ENCODE measurements at regions not wholly inside any gene's neighbourhood (a gene's known extent, or its start where the extent isn't known, plus 50 kb on each side); places are given as distances from the start of the nearest gene placed in this dataset.

DNA sequence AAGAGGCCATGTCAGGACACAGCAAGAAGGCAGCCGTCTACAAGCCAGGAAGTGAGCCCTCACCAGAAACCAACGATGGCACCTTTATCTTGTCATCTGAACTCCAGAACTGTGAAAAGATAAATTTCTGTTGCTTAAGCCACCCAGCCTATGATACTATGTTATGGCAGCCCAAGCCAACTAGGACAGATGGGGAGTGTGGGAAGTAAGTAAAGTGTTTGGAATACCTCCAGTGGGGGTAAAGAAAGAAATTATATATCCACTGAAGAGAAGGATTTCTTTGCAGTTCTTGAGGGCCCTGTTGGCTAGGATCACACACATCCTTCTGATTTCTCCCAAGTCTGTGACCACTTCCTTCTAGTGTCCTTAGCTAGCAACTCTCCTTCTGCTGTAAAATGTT is 384.4 kb downstream of the TNS3 start:
- no peaks in the 10 kb centered on the region for H3K36me3 ChIP-seq (replicated peaks in 1 of 2; ENCODE audit: insufficient read depth in 1 of 2, low read depth in 2 of 2)
- ATAC-seq (no peak), DNase-seq (no peak)
- H3K9me3 ChIP-seq = no peaks in the 10 kb centered on the region
- no peak overlapping the region for H3K4me3 ChIP-seq
- no peaks in the 10 kb centered on the region for H3K27me3 ChIP-seq
- TF ChIP-seq, protein P1, sequence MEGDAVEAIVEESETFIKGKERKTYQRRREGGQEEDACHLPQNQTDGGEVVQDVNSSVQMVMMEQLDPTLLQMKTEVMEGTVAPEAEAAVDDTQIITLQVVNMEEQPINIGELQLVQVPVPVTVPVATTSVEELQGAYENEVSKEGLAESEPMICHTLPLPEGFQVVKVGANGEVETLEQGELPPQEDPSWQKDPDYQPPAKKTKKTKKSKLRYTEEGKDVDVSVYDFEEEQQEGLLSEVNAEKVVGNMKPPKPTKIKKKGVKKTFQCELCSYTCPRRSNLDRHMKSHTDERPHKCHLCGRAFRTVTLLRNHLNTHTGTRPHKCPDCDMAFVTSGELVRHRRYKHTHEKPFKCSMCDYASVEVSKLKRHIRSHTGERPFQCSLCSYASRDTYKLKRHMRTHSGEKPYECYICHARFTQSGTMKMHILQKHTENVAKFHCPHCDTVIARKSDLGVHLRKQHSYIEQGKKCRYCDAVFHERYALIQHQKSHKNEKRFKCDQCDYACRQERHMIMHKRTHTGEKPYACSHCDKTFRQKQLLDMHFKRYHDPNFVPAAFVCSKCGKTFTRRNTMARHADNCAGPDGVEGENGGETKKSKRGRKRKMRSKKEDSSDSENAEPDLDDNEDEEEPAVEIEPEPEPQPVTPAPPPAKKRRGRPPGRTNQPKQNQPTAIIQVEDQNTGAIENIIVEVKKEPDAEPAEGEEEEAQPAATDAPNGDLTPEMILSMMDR (IDR thresholded peaks at IDR 0.05) = no peak
- TF ChIP-seq POLR2A (IDR thresholded peaks at IDR 0.05) = no peak
- intact Hi-C loops (cut with DNase I) = no loop called here
- H3K27ac ChIP-seq = no peak overlapping the region
- WGBS, 2 donors = 54 to 78% methylated on average over 2 of the region's 2 CpGs
- H3K4me1 ChIP-seq = peaks cover 25% of the 10 kb centered on the region

DNA sequence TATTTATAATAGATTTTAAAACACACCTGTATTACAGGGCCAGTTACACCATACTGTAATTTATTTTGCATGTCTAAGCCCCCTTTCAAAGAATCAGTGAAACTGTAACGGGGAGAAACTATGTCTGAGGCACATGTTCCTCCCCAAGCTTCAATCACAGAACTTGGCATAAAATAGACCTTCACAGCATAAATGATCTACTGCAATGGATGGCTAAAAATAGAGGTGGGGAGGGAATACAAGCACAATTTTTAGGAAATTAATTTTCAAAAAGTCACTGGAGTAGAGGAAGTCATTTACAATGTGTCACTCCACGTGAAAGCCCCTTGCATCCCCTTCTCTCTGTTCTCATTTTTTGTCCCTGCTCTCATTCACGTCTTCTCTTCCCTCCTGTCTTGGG is 385.2 kb downstream of the TNS3 start:
- H3K27me3 ChIP-seq = no peaks in the 10 kb centered on the region
- no peak overlapping the region for H3K4me3 ChIP-seq
- TF ChIP-seq POLR2A (IDR thresholded peaks at IDR 0.05) = no peak
- TF ChIP-seq, protein P1 (IDR thresholded peaks at IDR 0.05) = no peak
- peaks cover 26% of the 10 kb centered on the region for H3K4me1 ChIP-seq
- 54 to 67% methylated on average over 3 of the region's 3 CpGs for WGBS, 2 donors
- no peaks in the 10 kb centered on the region for H3K36me3 ChIP-seq (replicated peaks in 1 of 2; ENCODE audit: insufficient read depth in 1 of 2, low read depth in 2 of 2)
- peak overlapping the region in 2 of 4 donors; percentile 56 to 78 for H3K27ac ChIP-seq
- DNase-seq (no peak), ATAC-seq (no peak)
- no peaks in the 10 kb centered on the region for H3K9me3 ChIP-seq
- intact Hi-C loops (cut with DNase I) = no loop called here

DNA sequence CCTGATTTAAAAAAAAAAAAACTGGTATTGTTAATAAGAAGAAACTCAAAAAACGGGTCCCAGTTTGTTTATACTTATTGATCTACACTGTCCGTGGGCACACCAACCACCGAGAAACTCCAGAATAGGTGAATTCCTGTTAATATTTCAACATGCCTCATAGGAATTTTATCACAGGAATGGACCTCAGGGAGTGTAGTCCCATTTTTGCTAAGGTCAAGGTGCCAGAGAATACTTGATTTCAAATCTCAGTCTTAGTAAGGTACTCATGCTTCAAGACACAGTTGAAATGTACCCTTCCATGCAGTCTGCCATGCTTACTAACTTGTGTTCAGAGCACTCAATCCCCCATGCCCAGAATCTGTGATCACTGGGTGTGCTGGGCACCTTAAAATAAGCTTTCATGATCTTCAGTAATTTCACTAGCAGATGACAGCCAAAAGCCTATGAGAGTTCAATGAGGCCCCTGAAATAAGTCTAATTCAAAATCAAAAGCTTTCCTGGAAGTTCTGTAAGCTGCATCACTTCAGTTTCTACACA is 385.7 kb downstream of the TNS3 start:
- Histone ChIP-seq H3K27ac (peak overlapping the region in 3 of 4 donors; percentile 31 to 78 (median 56)), H3K27me3 (no peaks in the 10 kb centered on the region), H3K9me3 (no peaks in the 10 kb centered on the region), H3K4me3 (no peak overlapping the region), H3K36me3 (replicated peaks in 1 of 2; ENCODE audit: insufficient read depth in 1 of 2, low read depth in 2 of 2) (no peaks in the 10 kb centered on the region), H3K4me1 (peaks cover 26% of the 10 kb centered on the region)
- TF ChIP-seq, protein P1 (IDR thresholded peaks at IDR 0.05) = no peak
- TF ChIP-seq POLR2A (IDR thresholded peaks at IDR 0.05) = no peak
- intact Hi-C loops (cut with DNase I) = no loop called here
- ATAC-seq (peak; percentile 70), DNase-seq (no peak)
- 48 to 53% methylated on average over 3 of the region's 3 CpGs for WGBS, 2 donors

DNA sequence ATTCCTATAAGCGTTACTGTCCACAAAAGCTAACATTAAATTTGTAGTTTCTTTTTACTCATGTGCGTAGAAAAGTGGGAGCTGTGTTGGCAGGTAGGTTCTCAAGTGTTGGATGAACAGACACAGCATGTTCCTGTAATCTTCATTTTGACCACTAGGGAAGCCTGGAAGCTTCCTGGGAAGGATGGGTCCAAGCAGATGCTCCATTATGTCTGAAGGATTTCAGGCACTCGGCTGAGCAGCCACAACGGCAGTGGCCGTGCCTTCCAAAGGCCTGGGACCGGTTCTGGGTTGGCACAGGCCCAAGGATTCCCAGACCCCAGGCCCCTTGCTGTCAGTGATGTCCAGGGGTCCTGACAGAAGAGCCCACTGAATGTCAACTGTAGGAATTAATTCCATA is 386.3 kb downstream of the TNS3 start:
- Histone ChIP-seq H3K36me3 (replicated peaks in 1 of 2; ENCODE audit: insufficient read depth in 1 of 2, low read depth in 2 of 2) (no peaks in the 10 kb centered on the region), H3K27me3 (no peaks in the 10 kb centered on the region), H3K27ac (peak overlapping the region in 3 of 4 donors; percentile 31 to 78 (median 56)), H3K9me3 (no peaks in the 10 kb centered on the region), H3K4me1 (peaks cover 26% of the 10 kb centered on the region), H3K4me3 (no peak overlapping the region)
- intact Hi-C loops (cut with DNase I) = no loop called here
- 67 to 96% methylated on average over 6 of the region's 6 CpGs for WGBS, 2 donors
- ATAC-seq (no peak), DNase-seq (no peak)
- TF ChIP-seq, protein P1 (IDR thresholded peaks at IDR 0.05) = no peak

DNA sequence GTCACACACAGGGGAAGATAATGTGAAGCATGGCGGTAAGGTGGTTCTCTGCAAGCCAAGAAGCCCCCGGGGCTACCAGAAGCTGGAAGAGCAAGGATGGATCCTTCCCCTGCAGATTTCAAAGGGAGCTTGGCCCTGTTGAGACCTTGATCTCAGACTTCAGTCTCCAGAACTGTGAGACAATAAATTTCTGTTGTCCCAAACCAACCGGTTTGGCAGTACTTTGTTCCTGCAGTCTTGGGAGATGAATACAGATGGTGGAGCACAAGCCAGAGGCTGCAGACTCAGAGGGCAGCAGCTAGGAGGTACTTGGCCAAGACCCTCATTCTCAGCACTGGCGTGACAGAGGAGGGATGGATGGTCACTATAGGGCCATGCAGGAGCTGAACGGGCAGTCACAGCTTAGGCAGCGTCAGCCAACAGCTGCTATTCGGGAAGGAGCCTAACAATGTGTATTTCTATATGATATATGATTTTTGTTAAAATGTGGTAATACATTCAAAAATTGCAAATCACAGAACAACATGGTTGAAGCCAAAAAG is 387.3 kb downstream of the TNS3 start:
- TF ChIP-seq POLR2A (IDR thresholded peaks at IDR 0.05) = no peak
- TF ChIP-seq, protein P1 (IDR thresholded peaks at IDR 0.05) = no peak
- peaks cover 26% of the 10 kb centered on the region for H3K4me1 ChIP-seq
- H3K36me3 ChIP-seq (replicated peaks in 1 of 2; ENCODE audit: insufficient read depth in 1 of 2, low read depth in 2 of 2) = no peaks in the 10 kb centered on the region
- no peak overlapping the region for H3K27ac ChIP-seq
- ATAC-seq = no peak
- H3K9me3 ChIP-seq = no peaks in the 10 kb centered on the region
- intact Hi-C loops (cut with DNase I) = no loop called here
- no peaks in the 10 kb centered on the region for H3K27me3 ChIP-seq
- 84 to 96% methylated on average over 6 to 7 of the region's 7 CpGs for WGBS, 2 donors
- DNase-seq = no peak
- H3K4me3 ChIP-seq = no peak overlapping the region
